Medulla oblongata (tissue), 1 donor: ENCODE measurements at regions not wholly inside any gene's neighbourhood (a gene's known extent, or its start where the extent isn't known, plus 50 kb on each side); places are given as distances from the start of the nearest gene placed in this dataset.

ENCODE experiments used
- DNase-seq: peaks from one replicate; pipeline ENCODE4 v3.0.0-alpha.2; 2015; ENCODE audit errors: extremely low spot score

DNA sequence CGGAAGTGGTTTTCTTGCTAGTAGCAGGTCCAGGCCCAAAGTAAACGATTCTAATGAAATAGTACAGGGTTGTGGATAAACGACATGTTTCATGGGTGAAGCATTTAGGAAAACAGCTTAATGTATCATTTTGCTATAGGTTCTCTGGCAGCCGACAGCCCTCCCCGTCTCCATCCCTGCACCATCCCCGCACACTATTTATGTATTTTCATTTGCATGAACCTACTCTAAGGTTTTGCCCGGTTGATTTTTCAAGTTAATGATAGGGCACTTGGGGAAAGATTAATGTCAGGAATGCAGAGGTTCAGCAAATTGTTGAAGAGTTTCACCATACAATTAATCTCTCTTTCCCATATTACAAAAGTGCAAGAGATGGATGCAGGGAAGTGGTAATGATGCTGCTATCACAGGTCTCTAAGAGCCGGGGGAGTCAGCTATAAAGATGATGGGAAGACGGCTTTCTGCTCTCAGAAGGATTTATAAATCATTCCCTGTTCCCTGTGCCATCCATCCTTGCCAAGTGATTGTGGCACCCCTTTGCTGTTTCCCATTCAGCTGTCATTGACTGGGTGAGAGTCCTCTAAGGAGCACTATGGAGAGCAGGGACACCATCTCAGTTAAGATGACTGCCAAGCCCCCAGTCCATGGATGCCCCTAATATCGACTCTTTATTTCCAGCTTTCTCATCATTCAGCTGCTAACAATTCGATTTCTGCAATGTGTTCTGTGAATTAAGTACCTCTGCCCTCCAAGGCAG, 186.3 kb downstream of the IRS2 start:
- DNase-seq = no peak

DNA sequence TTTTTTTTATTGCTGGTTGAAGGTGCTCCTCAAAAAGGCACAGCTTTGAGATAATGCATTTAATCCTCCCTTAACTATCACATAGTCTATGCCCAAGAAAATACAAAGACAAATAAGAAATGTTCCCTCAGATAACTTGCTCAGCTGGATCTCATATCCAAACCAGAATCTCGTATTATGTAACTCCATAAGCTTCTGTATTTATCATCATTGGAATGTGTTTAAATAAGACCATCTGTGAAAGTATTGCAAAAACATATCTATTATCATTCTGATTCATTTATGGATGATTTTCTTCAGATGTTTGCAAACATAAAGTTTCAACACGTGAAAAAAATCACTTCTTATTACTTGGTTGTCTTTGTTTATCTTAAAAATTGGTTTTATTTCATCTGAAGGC, 190.9 kb downstream of the IRS2 start:
- no peak for DNase-seq

DNA sequence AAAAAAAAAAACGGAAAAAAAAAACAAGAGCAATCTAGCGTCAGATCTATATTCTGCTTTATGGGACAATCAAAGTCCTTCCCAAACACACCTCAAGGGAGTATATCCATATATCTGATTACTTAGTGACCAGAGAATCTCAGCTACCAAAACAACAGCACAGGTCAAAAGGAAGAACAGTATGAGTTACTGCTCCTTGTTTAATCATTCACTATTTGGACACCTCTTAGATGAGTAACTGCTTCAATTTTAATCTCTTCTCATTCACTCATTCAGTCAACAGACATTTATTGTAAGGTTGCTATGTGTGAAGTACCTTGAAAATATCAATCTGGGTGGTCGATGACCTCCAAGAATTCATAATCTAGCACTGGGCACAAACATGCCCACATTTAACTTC, 193.2 kb downstream of the IRS2 start:
- no peak for DNase-seq

DNA sequence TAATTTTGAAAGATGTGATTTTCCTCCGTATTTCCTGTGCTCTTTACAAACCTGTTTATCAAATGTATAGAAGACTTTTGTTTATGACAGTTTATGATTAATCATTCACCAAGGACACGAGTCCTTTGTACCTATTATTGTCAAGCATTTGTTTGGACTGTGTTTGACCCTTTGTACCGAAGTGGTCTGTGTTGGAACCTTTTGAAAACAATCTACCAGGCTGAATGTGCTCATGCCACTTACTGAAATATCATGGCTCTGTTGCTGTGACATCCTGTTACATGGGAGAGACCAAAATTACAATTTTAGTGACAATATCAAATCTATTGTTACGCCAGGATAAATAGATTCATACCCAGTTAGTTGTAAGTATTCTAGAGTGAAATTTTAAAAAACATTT, 193.6 kb downstream of the IRS2 start:
- no peak for DNase-seq

DNA sequence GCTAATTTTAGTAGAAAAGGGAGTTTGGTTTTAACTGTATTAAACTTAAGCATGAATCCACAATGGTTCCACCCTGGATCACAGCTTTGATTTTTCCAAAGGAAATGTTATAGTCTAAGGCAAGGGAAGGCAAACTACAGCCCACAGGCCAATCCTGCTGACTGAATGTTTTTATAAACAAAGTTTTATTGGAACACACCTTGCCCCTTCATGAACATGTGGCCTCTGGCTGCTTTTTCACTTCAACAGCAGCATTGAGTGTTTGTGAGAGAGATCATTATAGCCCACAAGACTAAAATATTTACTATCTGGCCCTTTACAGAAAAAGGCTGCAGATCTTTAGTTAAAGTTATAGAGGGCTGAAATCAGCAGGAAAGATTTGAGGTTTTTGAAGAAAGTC, 198.7 kb downstream of the IRS2 start:
- DNase-seq = no peak

DNA sequence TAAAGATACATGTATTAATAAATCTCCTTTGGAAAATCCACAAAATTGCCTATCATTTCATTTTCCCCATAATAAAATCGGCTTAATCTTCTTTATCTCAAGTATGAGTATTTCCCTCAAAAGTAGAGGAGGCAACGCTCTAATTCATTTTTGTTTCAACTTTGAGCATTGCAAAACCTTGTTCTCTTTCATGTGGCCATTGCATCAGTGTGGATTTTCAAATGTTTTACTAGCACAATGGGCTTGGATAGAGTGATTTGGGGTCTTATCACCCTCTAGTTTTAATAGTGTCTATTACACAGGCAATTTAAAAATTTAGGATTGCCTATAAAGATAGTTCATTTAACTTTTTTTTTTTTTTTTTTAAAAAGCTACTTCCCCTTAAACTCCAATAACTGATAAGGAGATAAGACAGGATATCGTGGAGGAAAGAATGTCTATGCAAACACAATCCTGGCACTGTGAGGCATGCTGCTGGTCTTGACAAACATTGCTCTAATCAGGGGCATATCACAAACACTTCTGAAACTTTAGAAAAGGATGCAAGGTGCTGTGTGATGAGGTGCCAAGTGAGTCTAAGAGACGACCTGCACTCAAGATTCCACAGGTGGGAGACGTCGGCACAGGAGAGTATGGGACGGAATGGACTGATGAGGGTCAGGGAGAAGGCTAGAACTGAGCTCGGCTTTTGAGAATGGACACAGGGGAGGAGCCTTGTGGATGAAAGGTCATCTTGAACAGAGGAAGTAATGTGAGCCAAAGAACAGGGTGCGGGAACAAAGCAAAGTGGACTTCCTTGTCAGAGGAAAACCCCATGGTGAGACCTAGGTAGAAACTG, 199.7 kb downstream of the IRS2 start:
- DNase-seq = no peak

DNA sequence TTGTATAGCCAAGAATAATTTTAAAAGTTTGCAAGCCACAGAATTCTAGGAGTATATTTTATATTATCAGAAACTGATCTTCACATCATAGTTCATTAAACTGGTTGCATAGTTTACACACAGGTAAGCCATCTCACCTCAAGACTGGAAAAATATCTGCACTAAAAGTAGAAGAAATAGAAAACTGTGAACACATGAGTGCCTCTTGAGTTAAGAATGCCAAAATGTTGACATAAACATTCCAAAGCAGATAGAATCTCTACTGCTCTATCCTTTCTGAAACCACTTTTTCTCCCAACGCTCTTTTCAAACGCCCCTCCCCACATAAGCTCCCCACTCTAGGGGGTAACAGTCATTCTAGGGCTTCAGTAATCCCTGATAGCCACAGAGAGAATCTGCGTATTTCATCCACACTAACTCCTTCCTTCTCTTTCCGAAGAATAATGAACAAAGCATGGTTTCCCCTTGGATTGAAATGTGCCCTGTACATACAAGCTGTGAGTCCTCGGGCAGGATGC, 201.5 kb downstream of the IRS2 start:
- DNase-seq = no peak

DNA sequence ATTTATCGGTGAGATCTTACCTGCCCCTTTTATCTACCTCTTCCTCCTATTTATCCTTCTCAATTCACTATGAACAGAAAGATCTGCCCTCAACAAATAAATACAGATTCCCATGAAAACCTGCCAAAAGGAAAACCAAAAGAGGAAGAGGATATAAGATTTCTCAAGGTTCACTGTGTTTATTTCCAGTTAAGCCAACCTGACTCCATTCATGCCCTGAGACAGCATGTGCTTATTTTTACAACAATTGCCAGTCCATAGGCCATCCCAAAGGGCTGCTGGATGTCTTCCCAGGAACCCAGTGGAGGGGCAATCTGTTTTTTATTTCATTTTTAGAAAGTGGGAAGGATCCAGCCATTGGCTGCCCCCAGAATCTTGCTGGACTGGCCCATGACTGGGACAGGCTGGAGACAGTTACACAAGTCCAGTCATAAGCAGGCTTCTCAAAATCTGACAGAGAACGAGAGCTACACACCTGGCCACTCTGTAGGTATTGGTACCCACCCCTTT, 209.1 kb downstream of the IRS2 start:
- DNase-seq = no peak

DNA sequence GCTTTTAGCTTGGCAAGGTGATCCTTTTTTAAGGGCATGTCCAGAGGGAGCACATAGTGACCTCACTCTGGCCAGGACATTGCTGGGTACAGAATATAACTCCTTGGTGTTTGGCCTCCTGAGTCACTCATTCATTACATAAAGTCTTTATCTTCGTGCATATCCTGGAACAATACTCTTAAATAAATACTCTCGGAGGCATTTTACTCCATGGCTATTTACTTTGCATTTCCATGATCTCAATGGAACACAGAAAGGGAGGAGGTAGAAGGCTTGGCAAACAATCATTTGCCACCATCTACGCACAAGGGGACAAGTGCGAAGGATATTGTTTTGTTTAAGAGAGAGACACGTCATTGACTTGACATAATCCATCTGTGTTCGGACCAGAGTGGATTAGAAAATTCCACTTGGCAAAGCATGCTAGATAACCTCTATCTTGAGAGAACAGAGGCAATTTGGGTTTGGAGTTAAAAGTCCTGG, 210.0 kb downstream of the IRS2 start:
- DNase-seq = no peak

DNA sequence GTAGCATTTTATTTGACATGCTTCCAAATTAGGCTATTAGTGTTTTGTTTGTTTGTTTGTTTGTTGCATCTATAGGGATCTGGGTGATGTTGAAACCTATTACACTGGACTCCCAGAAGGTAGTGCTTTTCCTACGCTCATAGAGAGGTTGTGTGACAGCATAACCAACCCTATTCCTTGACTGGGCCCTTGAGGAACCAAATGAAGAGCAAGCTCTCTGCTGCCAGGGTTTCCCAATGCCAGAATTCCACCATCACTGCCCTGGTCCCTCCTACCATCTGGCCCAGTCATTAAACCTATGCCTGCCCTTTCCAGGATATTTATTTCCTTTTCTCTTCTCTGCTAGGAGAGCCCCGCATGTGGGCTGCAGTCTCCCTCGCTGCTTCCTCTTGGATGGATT, 210.6 kb downstream of the IRS2 start:
- no peak for DNase-seq

DNA sequence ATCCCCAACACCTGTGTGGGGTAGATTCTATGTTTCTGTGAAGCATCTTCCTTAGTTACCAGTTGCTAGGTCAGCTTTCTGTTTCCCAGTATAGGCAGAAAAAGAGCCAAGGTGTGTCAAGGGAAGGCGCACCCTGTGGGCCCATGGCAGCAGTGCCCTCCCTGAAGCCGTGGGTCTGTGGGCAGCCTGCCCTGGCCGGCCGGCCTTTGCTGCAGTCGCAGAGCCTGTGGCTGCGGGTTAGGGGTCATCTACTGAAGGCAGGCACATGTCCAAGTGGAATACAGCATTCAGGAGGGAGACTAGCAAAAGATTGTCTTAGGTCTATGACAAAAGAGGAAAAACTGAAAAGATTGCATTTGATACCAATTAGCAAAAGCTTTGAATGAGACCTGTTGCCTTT, 214.0 kb downstream of the IRS2 start:
- no peak for DNase-seq

DNA sequence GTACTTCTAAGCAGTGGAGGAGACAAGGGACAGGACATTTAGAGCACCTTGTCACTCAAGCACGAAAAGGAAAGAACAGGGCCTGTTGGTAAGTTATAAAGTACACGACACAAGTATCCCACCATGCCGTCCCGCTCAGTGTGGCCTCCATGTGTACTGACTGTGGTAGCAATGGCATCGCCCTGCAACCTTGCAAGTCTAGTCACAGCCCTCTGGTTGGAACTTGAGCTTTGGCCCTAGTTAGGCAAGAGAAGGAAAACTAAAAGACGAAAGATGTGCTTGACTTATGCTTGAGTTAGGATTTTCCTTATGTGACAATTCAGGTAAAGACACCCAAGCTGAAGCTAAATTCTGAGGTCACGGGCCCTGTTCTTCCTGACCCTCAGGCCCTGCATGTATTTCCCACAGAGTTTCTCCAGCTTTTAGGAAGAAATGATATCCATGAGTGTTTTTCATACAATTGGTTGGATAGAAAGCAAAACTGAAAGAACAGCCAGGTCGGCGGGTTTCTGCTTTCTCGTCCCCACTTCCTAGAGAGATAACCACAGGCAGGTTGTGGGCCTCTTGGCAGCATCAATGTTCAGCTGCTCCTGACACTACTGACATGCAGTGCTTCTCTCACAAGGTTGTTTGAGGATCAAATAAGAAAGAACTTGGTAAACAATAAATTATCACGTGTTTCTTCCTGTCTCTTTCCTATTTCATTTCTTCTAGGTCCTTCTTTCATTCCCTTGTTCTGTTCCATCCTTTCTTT, 216.2 kb downstream of the IRS2 start:
- DNase-seq = peak; percentile 16

DNA sequence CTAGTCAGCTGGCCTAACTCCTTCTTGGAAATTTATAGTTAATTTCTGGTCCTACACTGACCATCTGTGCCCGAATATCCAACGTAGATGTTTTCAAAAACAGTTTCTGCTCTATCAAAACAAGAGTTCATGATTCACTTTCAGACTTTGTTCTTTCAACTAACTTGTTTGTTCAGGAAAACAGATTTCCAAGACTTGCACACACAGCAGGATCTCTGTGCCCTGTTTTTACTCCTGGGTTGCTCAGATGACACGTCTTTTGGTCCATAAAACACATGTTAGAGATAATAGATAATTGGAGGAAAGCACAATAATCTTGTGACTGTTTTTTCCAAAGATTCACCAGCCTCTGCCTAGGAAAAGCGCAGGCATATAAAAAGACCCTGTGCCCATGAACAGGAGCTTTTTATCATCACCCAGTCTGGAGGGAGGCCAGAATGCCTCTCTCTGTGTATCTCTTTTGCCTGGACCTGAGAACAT, 218.0 kb downstream of the IRS2 start:
- no peak for DNase-seq

DNA sequence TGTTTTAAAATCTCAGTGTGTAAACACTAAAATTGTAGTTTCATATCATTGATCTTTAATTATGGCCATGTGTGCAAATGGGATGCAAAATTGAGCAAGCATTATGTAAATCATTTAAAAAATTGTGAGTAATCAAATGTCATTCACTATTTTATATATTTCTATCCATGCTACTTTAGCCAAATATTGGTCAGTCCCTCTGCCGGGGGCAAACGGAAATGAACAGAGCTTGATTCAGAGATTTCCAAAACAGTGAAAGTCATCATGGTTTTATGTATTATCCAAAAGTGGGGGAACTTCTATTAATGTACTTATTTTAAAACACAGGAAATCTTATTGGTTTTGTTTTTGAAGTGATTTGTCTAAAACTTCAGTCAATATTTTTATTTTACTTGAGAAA, 219.1 kb downstream of the IRS2 start:
- no peak for DNase-seq

DNA sequence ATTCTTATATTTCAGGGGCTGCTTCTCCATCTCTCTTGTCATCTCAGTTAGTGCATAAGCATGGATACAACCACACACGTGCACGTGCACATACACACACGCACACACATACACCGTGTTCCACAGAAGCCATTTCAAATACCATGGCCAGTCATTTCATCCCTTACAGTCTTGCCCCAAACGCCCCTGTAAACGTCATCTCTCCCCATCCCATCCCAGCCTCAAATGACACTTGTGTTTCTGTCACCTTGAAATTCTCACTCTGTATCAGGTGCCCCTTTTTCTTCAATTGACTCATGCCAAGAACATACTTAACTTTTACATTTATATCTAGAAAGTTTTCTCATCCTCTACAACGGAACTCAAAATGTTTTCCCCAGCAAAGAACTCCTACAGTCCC, 220.5 kb downstream of the IRS2 start:
- DNase-seq = no peak

DNA sequence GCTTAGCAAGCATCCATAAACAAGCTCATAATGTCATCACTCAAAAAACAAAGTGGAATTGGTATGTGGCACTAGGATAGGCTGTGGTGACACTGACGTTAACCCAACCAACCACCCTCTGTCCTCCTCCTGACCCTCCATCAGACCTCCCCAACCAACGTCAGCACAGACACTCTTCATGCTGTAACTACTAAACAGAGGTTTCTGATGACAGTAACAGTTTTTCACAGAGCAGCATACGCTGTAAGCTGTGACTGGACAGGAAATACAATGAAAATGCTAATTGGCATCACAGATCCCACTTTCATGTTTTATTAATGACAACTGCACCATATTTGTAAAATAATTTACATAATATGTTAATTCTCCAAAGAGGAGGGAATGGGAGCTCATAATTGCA, 238.0 kb downstream of the IRS2 start:
- DNase-seq = no peak

DNA sequence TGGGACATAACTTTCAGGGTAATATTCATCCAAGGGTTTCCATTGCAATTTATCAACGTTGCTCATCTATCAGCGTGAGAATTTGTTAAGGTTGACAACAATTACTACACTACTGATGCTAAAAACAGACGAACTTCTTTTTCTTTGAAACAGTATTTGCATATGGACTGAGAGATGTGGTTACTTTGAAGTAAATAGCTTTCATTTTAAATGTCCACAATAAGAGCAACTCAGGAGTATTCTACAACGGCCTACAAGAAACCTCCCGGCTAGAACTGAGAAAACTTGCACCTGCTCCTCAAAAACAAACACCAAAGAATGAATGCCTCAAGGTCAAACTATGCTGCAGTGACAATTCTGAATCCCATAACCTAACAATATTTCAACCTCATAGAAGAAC, 238.4 kb downstream of the IRS2 start:
- no peak for DNase-seq

DNA sequence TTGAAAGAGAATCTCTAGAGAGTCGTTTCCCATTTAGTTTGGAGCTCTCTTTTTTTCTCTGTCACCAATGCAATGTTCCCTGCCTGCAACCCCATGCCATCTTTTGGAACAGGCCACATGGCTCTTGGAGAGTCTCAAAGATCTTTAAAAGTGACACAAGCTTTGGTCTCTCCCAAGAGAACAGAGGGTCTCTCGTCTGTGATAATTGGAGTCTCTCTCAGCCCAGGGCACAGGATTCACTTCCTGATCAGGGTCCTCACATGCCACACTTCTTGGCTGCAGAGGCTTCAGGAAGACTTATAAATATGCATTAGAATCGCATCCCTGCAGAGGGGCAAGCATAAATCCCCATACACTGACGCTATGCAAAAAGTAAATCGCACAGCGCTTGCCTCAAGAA, 240.5 kb downstream of the IRS2 start:
- no peak for DNase-seq

DNA sequence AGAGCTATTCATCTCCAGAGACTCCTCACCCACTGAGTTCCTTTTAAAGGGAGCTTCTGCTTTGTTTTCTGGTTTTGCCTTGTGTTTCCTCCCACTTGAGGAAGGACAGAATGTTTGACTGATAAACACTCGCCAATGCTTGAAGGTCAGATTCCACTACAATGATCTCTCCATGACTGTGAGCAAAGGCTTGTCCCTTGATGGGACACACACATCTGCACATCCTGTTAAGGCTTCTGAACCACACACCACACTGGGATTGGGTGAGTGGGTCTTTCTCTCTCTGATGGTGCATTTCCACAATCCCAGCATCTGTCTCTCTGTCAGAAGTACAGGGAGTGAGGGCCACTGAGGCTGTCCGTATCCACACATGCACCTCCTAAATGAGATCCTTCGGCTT, 245.3 kb downstream of the IRS2 start:
- no peak for DNase-seq

DNA sequence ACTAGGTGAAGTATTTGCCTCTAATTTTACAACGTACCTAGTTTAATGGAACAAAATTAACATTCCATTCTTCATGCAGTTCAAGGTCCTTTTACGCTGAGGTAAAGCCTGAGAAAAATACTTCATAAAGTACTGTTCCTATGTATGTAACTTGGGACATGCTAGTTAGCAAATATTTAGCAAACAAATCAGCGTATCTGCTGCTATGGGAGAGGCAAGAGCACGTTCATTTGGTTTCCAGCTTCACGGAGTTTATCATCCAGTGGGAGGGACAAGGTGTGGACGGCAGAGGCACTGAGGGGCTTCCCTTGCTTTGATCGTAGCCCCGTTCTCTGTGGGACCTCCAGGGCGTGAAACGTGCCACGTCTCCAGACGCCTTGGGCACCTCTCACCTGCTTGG, 248.8 kb downstream of the IRS2 start:
- no peak for DNase-seq

DNA sequence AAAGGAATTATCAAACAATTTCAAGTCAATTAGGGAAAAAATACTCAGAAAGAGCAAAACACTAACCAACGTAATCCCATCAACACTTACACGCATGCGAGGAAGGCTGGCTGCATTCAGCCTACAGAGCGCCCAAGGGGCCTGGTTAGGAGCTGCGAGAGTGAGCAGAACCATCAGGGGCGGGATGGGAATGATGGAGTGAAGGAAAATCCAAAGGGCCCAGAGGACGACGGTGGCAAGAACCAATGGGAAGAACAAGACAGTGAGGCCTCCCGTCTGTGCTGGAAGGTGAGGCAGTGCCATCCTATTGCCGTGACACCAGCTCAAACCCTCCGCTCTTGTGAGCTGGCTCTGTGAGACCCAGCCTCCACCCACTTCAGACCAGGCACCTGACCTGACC, 253.0 kb downstream of the IRS2 start:
- no peak for DNase-seq

DNA sequence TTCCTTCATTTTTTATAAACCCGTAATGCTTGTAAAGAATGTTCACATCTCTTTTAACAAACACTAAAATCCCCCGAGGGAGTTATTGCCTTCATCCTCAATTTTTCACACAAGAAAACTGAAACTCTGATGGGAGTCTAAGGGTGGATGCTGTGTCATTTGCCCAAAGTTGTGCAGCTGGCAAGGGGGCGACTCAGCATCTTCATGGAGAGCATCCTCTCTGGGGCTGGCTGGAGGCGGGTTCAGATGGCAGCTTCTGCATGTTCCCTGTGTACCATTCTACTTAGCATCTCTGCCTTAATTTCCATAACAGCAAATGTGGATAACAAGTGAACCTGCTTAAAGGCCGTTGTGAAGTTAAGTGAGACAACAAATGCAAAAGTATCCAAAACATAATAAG, 256.4 kb downstream of the IRS2 start:
- DNase-seq = no peak
